ENCODE measurements at regions not wholly inside any gene's neighbourhood (a gene's known extent, or its start where the extent isn't known, plus 50 kb on each side); places are given as distances from the start of the nearest gene placed in this dataset.

DNA sequence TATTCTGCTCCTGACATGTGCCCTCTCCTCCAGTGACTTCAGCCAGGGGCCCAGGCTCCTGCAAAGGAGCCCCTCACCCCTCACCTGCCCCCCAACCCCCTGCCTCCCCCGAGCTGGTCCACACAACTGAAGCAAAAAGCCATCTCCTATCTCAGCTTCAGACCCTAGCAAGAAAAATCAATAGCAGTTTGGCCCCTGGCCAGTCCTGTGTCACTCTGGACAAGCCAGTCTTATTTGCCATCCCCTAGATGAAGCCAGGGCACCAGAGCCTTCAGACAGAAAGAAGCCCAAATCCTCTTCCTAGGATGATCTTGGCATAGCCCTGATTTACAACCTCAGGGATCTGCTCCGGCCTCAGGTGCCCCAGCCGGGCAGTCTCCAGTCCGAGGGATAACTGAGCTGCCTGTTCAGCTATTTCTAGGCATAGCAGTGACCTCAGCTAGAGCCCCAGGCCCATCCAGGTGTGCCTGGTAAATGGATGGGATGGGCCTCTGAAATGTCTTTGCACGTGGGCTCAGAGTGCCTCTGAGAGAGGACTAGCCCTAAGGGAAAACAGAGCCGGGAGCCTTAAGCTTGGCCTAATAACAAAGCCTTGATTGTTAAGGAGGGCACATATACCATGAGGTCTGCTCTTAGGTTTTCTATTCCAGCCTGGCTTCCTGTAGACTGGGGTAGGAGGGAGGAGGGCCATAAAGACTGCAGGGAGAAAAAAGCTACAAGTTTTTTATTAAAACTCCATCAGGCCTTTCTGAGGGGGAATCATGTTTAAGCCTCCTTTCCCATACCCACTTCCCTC is 242.0 kb downstream of the SHQ1 start:
- TF ChIP-seq, protein P1, sequence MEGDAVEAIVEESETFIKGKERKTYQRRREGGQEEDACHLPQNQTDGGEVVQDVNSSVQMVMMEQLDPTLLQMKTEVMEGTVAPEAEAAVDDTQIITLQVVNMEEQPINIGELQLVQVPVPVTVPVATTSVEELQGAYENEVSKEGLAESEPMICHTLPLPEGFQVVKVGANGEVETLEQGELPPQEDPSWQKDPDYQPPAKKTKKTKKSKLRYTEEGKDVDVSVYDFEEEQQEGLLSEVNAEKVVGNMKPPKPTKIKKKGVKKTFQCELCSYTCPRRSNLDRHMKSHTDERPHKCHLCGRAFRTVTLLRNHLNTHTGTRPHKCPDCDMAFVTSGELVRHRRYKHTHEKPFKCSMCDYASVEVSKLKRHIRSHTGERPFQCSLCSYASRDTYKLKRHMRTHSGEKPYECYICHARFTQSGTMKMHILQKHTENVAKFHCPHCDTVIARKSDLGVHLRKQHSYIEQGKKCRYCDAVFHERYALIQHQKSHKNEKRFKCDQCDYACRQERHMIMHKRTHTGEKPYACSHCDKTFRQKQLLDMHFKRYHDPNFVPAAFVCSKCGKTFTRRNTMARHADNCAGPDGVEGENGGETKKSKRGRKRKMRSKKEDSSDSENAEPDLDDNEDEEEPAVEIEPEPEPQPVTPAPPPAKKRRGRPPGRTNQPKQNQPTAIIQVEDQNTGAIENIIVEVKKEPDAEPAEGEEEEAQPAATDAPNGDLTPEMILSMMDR (IDR thresholded peaks at IDR 0.05; ENCODE audit: low read length), result no peak
- no peak for TF ChIP-seq EZH2 (optimal IDR thresholded peaks at IDR 0.05; ENCODE audit: low read depth, low read length)
- TF ChIP-seq EZH2phosphoT487 (IDR thresholded peaks at IDR 0.05; ENCODE audit: low read length), result no peak
